Upper lobe of left lung (tissue), 4 donors: ENCODE measurements at regions not wholly inside any gene's neighbourhood (a gene's known extent, or its start where the extent isn't known, plus 50 kb on each side); places are given as distances from the start of the nearest gene placed in this dataset.

Experiments
- CTCF ChIP-seq, 6 experiments: fragments of 450-650 bp in 4 of 6; fragments of 200-600 bp in 2 of 6; sonication (generic) in 2 of 6; IDR thresholded peaks; one replicate each; pipeline ENCODE4 v1.5.1; 2016 to 2019; ENCODE audit warnings: antibody characterized with exemption in 6 of 6
- POLR2AphosphoS5 ChIP-seq, 2 donors: sonication (generic); formaldehyde crosslinking; IDR thresholded peaks; one replicate each; pipeline ENCODE4 v1.5.1; 2017; ENCODE audit warnings: antibody characterized with exemption in 2 of 2

- TF ChIP-seq POLR2AphosphoS5 (IDR thresholded peaks at IDR 0.05) (no peak), CTCF (IDR thresholded peaks at IDR 0.05) (no peak)
Measured at GRCh38 chr9:3664044-3664443, 138.2 kb upstream of the RFX3 start.
